NT2/D1 (cell line): ENCODE measurements at regions not wholly inside any gene's neighbourhood (a gene's known extent, or its start where the extent isn't known, plus 50 kb on each side); places are given as distances from the start of the nearest gene placed in this dataset.
"Not testable (repeated sequence)": the region's sequence is repeated elsewhere in the genome, so short reads cannot be mapped to it uniquely, and the experiment has no call there.

Source experiments
- DNase-seq: peaks from one replicate; pipeline ENCODE4 v3.0.0-alpha.2; 2011; ENCODE audit warnings: low read depth, low spot score
- H3K27me3 ChIP-seq: 2 replicates; pipeline ENCODE4 v1.6.0; 2011; ENCODE audit warnings: mild to moderate bottlenecking; ENCODE audit not compliant: insufficient read length, insufficient read depth
- H3K36me3 ChIP-seq: 2 replicates; pipeline ENCODE4 v1.6.1; 2011; ENCODE audit warnings: mild to moderate bottlenecking, low read length, mixed read lengths; ENCODE audit not compliant: insufficient read depth, insufficient read length
- H3K4me1 ChIP-seq: 2 replicates; pipeline ENCODE4 v1.5.1; 2011; ENCODE audit not compliant: insufficient read depth, insufficient read length
- H3K4me3 ChIP-seq: 2 replicates; pipeline ENCODE4 v1.5.1; 2011; ENCODE audit warnings: low read depth; ENCODE audit not compliant: insufficient read length
- H3K9ac ChIP-seq: 2 replicates; pipeline ENCODE4 v1.6.0; 2011; ENCODE audit warnings: low read depth; ENCODE audit not compliant: insufficient read length
- H3K9me3 ChIP-seq: 2 replicates; pipeline ENCODE4 v1.5.1; 2011; ENCODE audit warnings: mild to moderate bottlenecking, low read length; ENCODE audit not compliant: insufficient read depth
- SUZ12 ChIP-seq: IDR thresholded peaks from 2 replicates; pipeline ENCODE4 v1.6.1; 2011; ENCODE audit not compliant: insufficient read length, insufficient read depth; ENCODE audit errors: extremely low read depth
- YY1 ChIP-seq: IDR thresholded peaks from 2 replicates; pipeline ENCODE4 v1.6.1; 2011; ENCODE audit not compliant: insufficient read length, insufficient read depth
- ZNF274 ChIP-seq: IDR thresholded peaks from 2 replicates; pipeline ENCODE4 v1.6.1; 2011; ENCODE audit warnings: mild to moderate bottlenecking, low read depth, low read length

GRCh38 chr10:90089719-90090118 lies 388.3 kb downstream of the KIF20B start:
- no peak for DNase-seq
- Histone ChIP-seq H3K9ac (no peak overlapping the region), H3K9me3 (no peaks in the 10 kb centered on the region), H3K4me1 (no peaks in the 10 kb centered on the region), H3K4me3 (no peak overlapping the region), H3K27me3 (no peaks in the 10 kb centered on the region), H3K36me3 (no peaks in the 10 kb centered on the region)
- no peak for TF ChIP-seq SUZ12

- Histone ChIP-seq H3K4me3 (no peak overlapping the region), H3K9me3 (no peaks in the 10 kb centered on the region), H3K27me3 (no peaks in the 10 kb centered on the region), H3K4me1 (no peaks in the 10 kb centered on the region), H3K36me3 (no peaks in the 10 kb centered on the region), H3K9ac (no peak overlapping the region)
- no peak for TF ChIP-seq SUZ12
- DNase-seq = no peak
These were observed 394.8 kb downstream of the KIF20B start for GRCh38 chr10:90096196-90096595.

GRCh38 chr10:90107581-90107980 lies 406.2 kb downstream of the KIF20B start:
- not testable (repeated sequence) for H3K4me1 ChIP-seq, H3K27me3 ChIP-seq, H3K9me3 ChIP-seq, H3K9ac ChIP-seq, H3K4me3 ChIP-seq, H3K36me3 ChIP-seq, DNase-seq

GRCh38 chr10:90111671-90112070 lies 410.3 kb downstream of the KIF20B start:
- no peak overlapping the region for H3K4me3 ChIP-seq
- no peak for DNase-seq

GRCh38 chr10:90112681-90113080 lies 411.3 kb downstream of the KIF20B start:
- Histone ChIP-seq H3K36me3 (no peaks in the 10 kb centered on the region), H3K4me1 (no peaks in the 10 kb centered on the region), H3K27me3 (no peaks in the 10 kb centered on the region), H3K9ac (no peak overlapping the region), H3K9me3 (no peaks in the 10 kb centered on the region), H3K4me3 (no peak overlapping the region)
- DNase-seq = no peak
- TF ChIP-seq YY1 (no peak), ZNF274 (no peak), SUZ12 (no peak)

More at GRCh38 chr10:90111671-90112070, 410.3 kb downstream of the KIF20B start:
- H3K36me3 ChIP-seq = no peaks in the 10 kb centered on the region
- H3K9ac ChIP-seq = no peak overlapping the region
- H3K27me3 ChIP-seq = no peaks in the 10 kb centered on the region
- no peaks in the 10 kb centered on the region for H3K9me3 ChIP-seq
- no peaks in the 10 kb centered on the region for H3K4me1 ChIP-seq
- TF ChIP-seq ZNF274 (no peak), YY1 (no peak)

- not testable (repeated sequence) for H3K4me3 ChIP-seq, H3K36me3 ChIP-seq, H3K9ac ChIP-seq, H3K4me1 ChIP-seq, H3K27me3 ChIP-seq, DNase-seq
- peaks cover 10% of the 10 kb centered on the region; the same call in 1 of the 2 replicates for H3K9me3 ChIP-seq
These were observed 417.2 kb downstream of the KIF20B start for GRCh38 chr10:90118567-90118966.

GRCh38 chr10:90119631-90120280 lies 418.4 kb downstream of the KIF20B start:
- H3K27me3 ChIP-seq, H3K9ac ChIP-seq, H3K4me3 ChIP-seq, H3K36me3 ChIP-seq, DNase-seq, H3K4me1 ChIP-seq: not testable (repeated sequence)
- peaks cover 10% of the 10 kb centered on the region; the same call in 1 of the 2 replicates for H3K9me3 ChIP-seq

- no peaks in the 10 kb centered on the region for H3K27me3 ChIP-seq
- no peak for TF ChIP-seq ZNF274
- no peaks in the 10 kb centered on the region for H3K4me1 ChIP-seq
- no peak overlapping the region for H3K9ac ChIP-seq
- no peaks in the 10 kb centered on the region for H3K36me3 ChIP-seq
- H3K4me3 ChIP-seq = no peak overlapping the region
- no peak for DNase-seq
- H3K9me3 ChIP-seq = no peaks in the 10 kb centered on the region
These were observed 424.3 kb downstream of the KIF20B start for GRCh38 chr10:90125456-90126255.
